ENCODE measurements at regions not wholly inside any gene's neighbourhood (a gene's known extent, or its start where the extent isn't known, plus 50 kb on each side); places are given as distances from the start of the nearest gene placed in this dataset.
"Not testable (repeated sequence)": the region's sequence is repeated elsewhere in the genome, so short reads cannot be mapped to it uniquely, and the experiment has no call there.

DNA sequence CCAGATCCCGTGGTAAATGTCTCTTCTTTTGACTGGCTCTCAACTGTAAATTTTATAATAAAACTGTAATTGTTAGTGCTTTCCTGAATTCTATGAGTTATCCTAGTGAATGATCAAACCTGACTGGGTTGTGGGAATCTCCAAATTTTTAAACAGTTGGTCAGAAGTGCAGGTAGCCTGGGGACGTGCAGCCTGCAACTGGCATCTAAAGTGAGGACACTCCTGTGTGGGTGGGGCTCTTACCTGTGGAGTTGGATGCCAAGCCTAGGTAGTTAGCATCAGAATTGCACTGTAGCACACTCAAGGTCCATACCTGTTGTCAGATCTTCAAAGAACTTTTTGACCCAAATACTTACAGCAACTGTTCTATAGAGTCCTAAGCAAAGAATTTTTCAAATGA is 207.1 kb upstream of the NBEA start:
- intact Hi-C loops (cut with DNase I; ENCODE audit: low total_unique reads) = no loop called here
- Histone ChIP-seq H3K4me3 (no peak overlapping the region), H3K27ac (no peak overlapping the region), H3K27me3 (no peaks in the 10 kb centered on the region), H3K9me3 (no peaks in the 10 kb centered on the region), H3K36me3 (ENCODE audit: low read depth, missing control alignments) (no peaks in the 10 kb centered on the region), H3K4me1 (no peaks in the 10 kb centered on the region)
- TF ChIP-seq, protein P1, sequence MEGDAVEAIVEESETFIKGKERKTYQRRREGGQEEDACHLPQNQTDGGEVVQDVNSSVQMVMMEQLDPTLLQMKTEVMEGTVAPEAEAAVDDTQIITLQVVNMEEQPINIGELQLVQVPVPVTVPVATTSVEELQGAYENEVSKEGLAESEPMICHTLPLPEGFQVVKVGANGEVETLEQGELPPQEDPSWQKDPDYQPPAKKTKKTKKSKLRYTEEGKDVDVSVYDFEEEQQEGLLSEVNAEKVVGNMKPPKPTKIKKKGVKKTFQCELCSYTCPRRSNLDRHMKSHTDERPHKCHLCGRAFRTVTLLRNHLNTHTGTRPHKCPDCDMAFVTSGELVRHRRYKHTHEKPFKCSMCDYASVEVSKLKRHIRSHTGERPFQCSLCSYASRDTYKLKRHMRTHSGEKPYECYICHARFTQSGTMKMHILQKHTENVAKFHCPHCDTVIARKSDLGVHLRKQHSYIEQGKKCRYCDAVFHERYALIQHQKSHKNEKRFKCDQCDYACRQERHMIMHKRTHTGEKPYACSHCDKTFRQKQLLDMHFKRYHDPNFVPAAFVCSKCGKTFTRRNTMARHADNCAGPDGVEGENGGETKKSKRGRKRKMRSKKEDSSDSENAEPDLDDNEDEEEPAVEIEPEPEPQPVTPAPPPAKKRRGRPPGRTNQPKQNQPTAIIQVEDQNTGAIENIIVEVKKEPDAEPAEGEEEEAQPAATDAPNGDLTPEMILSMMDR (IDR thresholded peaks at IDR 0.05) = no peak
- no peak for TF ChIP-seq POLR2A (IDR thresholded peaks at IDR 0.05)
- no peak for DNase-seq
- 73 to 84% methylated on average over 2 of the region's 2 CpGs for WGBS, 2 donors

DNA sequence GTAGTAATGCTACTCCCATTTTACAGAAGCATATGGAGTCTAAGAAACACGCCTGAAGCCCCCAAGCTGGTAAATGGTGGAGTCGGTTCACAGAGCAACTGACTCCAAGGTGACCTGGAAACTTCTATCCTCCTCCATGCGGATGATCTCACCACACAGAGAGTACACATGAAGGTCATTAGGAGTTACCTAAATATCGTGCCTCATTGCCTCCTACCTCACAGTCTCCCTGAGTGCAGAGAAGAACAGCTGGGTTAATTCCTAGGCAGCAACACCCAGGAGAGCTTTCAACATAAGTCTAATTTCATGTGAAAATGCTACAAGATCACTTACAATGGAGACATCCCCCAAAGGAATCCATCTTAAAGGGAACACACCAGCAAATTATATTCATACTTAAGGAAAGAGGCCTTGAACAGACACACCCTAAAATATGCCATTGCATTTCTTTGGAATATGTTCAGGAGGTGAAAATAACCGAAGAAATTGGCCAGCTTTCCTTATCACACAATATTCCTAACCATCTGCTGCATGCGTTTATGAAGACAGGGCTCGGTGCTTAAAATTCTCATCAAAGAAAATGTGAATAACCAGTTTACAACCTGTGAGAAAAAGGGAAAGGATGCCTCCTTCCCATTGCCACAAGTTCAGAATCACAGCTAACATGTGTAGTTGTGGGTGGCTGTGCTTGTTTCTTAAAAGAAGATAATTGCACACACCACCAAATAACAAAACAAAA is 203.6 kb upstream of the NBEA start:
- DNase-seq = no peak
- Histone ChIP-seq H3K27ac (no peak overlapping the region), H3K4me1 (no peaks in the 10 kb centered on the region), H3K4me3 (no peak overlapping the region), H3K36me3 (ENCODE audit: low read depth, missing control alignments) (no peaks in the 10 kb centered on the region), H3K27me3 (no peaks in the 10 kb centered on the region), H3K9me3 (no peaks in the 10 kb centered on the region)
- intact Hi-C loops (cut with DNase I; ENCODE audit: low total_unique reads) = no loop called here
- TF ChIP-seq, protein P1 (IDR thresholded peaks at IDR 0.05) = no peak
- TF ChIP-seq POLR2A (IDR thresholded peaks at IDR 0.05) = no peak
- WGBS, 2 donors = 48 to 53% methylated on average over 7 of the region's 7 CpGs

DNA sequence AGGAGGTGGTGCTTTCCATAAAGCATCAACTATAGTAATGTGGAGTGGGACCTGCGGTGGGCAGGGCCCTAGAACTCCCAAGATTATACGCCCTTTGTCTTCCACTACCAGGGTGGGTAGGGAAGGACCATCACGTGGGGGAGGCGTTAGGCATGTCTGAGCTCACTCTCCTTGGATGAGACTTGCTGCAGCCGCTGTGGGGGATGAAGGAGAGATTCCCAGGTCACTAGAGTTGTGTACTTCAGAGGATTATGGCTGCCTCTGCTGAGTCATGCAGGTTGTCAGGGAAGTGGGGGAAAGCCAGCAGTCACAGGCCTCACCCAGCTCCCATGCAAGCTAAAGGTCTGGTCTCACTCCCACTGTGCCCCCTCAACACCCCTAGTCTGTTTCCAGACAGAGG is 195.0 kb upstream of the NBEA start:
- H3K4me3 ChIP-seq; H3K27me3 ChIP-seq; H3K27ac ChIP-seq; DNase-seq; H3K36me3 ChIP-seq (ENCODE audit: low read depth, missing control alignments); intact Hi-C loops (cut with DNase I; ENCODE audit: low total_unique reads); H3K9me3 ChIP-seq; H3K4me1 ChIP-seq: not testable (repeated sequence)
- WGBS, 2 donors = 84 to 91% methylated on average over 5 of the region's 5 CpGs

DNA sequence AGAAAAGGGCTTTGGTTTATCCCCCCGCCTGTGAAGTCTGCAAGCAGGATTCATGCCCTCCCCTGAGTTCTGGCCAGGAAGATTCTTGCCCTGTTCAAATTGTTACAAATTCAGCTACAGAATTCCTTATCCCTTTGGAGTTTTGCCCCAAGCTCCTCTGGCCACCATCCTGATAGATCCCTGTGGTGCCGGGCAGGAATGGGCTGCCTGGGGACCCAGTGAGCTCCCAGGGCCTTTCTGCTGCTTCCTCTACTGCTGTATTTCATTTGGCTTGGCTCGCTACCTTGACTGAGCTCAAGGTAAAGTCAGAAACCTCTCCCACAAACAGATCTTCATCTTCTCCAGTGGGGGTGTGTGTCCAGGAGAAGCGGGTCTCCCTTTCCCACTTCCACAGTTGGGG is 194.6 kb upstream of the NBEA start:
- Histone ChIP-seq H3K27ac (peak overlapping the region in 1 of 2 donors; percentile 34), H3K36me3 (ENCODE audit: low read depth, missing control alignments) (no peaks in the 10 kb centered on the region), H3K4me3 (no peak overlapping the region), H3K27me3 (no peaks in the 10 kb centered on the region), H3K9me3 (no peaks in the 10 kb centered on the region), H3K4me1 (no peaks in the 10 kb centered on the region)
- TF ChIP-seq, protein P1 (IDR thresholded peaks at IDR 0.05) = no peak
- TF ChIP-seq POLR2A (IDR thresholded peaks at IDR 0.05) = no peak
- 66 to 89% methylated on average over 4 of the region's 4 CpGs for WGBS, 2 donors
- intact Hi-C loops (cut with DNase I; ENCODE audit: low total_unique reads) = no loop called here
- no peak for DNase-seq

DNA sequence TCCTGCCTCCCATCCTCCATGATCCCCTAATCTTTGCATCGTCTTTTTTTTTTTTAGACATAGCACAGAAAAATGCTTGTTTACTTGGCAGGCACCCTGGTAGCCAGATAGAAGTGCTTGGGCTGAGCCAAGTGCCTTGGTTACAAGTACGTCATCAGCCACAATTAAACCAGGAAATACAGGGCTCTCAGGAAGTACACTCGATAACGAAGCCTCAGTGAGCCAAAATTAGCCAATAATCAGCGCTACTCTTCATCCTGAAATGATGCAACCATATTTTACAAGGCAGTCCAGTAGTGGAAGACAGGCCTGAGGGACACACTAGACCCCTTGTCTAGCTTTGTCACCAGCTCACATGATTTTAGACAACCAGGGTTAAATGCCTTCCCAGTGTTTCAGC is 194.0 kb upstream of the NBEA start:
- Histone ChIP-seq H3K4me1 (no peaks in the 10 kb centered on the region), H3K9me3 (no peaks in the 10 kb centered on the region), H3K27ac (peak overlapping the region in 1 of 2 donors; percentile 34), H3K4me3 (no peak overlapping the region), H3K27me3 (no peaks in the 10 kb centered on the region), H3K36me3 (ENCODE audit: low read depth, missing control alignments) (no peaks in the 10 kb centered on the region)
- intact Hi-C loops (cut with DNase I; ENCODE audit: low total_unique reads) = no loop called here
- 47 to 51% methylated on average over 5 of the region's 5 CpGs for WGBS, 2 donors
- TF ChIP-seq POLR2A (IDR thresholded peaks at IDR 0.05) = no peak
- TF ChIP-seq, protein P1 (IDR thresholded peaks at IDR 0.05) = no peak
- peak; percentile 54 for DNase-seq

All from testis (tissue), 2 donors.